GM12878 (cell line): ENCODE measurements at regions not wholly inside any gene's neighbourhood (a gene's known extent, or its start where the extent isn't known, plus 50 kb on each side); places are given as distances from the start of the nearest gene placed in this dataset.

Experiments used
- ATF3 ChIP-seq: IDR thresholded peaks from 2 replicates; pipeline ENCODE4 v1.6.1; 2011; ENCODE audit warnings: low read depth, mild to moderate bottlenecking, low read length, moderate library complexity, borderline replicate concordance; ENCODE audit errors: extremely low read depth
- BCL3 ChIP-seq: IDR thresholded peaks from 2 replicates; pipeline ENCODE4 v1.6.1; 2011; ENCODE audit warnings: borderline replicate concordance, low read depth, mild to moderate bottlenecking, moderate library complexity, low read length; ENCODE audit not compliant: insufficient read depth, poor library complexity, severe bottlenecking
- CBX5 ChIP-seq: sonication (generic); IDR thresholded peaks from 2 replicates; pipeline ENCODE4 v1.6.1; 2016; ENCODE audit warnings: low read depth, moderate library complexity, mild to moderate bottlenecking, inconsistent platforms
- CEBPB ChIP-seq, 2 experiments: fragments of 150-350 bp in 1 of 2; IDR thresholded peaks; 2 replicates each; pipeline ENCODE4 v1.6.1; 2012 to 2014; ENCODE audit warnings: low read depth in 2 of 2, low read length in 2 of 2, borderline replicate concordance in 1 of 2, inconsistent platforms in 1 of 2
- CTCF ChIP-seq, 3 experiments: IDR thresholded peaks in 2 of 3; conservative IDR thresholded peaks in 1 of 3; 2 replicates each; pipeline ENCODE4 v1.5.1; 2011; ENCODE audit warnings: low read depth in 3 of 3, low read length in 3 of 3, mild to moderate bottlenecking in 3 of 3, control low read depth in 2 of 3, moderate library complexity in 2 of 3, inconsistent platforms in 1 of 3, mixed read lengths in 1 of 3; ENCODE audit not compliant: control insufficient read depth in 2 of 3, insufficient read depth in 1 of 3; ENCODE audit errors: extremely low read depth in 1 of 3
- EP300 ChIP-seq, 2 experiments: fragments of 150-350 bp in 1 of 2; IDR thresholded peaks; 2 replicates each; pipeline ENCODE4 v1.6.1; 2011 to 2012; ENCODE audit warnings: low read depth in 2 of 2, low read length in 2 of 2, borderline replicate concordance in 1 of 2, improper control_type of control experiment in 1 of 2, inconsistent platforms in 1 of 2; ENCODE audit not compliant: control insufficient read depth in 1 of 2
- EZH2 ChIP-seq: IDR thresholded peaks from 2 replicates; pipeline ENCODE4 v1.6.1; 2012; ENCODE audit warnings: low read depth, mild to moderate bottlenecking, control low read depth, inconsistent platforms, low read length, borderline replicate concordance; ENCODE audit not compliant: control insufficient read depth
- GABPA ChIP-seq: IDR thresholded peaks from 2 replicates; pipeline ENCODE4 v1.6.1; 2014; ENCODE audit warnings: antibody characterized with exemption, low read depth, mild to moderate bottlenecking, inconsistent platforms
- IKZF1 ChIP-seq: fragments of 450-650 bp; conservative IDR thresholded peaks from 2 replicates; pipeline ENCODE4 v1.6.1; 2017; ENCODE audit warnings: antibody characterized with exemption, mild to moderate bottlenecking
- MXI1 ChIP-seq: fragments of 150-350 bp; IDR thresholded peaks from 2 replicates; pipeline ENCODE4 v1.6.1; 2011; ENCODE audit warnings: low read depth, mild to moderate bottlenecking, inconsistent platforms, low read length, improper control_type of control experiment
- NBN ChIP-seq: fragments of 450-650 bp; IDR thresholded peaks from 2 replicates; pipeline ENCODE4 v1.6.1; 2016
- NR2F1 ChIP-seq: fragments of 450-650 bp; conservative IDR thresholded peaks from 2 replicates; pipeline ENCODE4 v1.6.1; 2017; ENCODE audit warnings: mild to moderate bottlenecking
- YY1 ChIP-seq: IDR thresholded peaks from 2 replicates; pipeline ENCODE4 v1.6.1; 2011; ENCODE audit warnings: low read depth, mild to moderate bottlenecking, low read length

GRCh38 chr11:106305458-106305857 is 228.0 kb downstream of the AASDHPPT start:
- TF ChIP-seq EP300 (IDR thresholded peaks at IDR 0.05; ENCODE audit: borderline replicate concordance in 1 of 2, control insufficient read depth in 1 of 2, low read depth in 2 of 2, low read length in 2 of 2) (no peak), EZH2 (no peak), IKZF1 (no peak), YY1 (no peak), MXI1 (no peak), NBN (no peak), CTCF (IDR thresholded peaks at IDR 0.05 in 2 of 3, conservative IDR thresholded peaks at IDR 0.05 in 1 of 3; ENCODE audit: control insufficient read depth in 2 of 3, extremely low read depth in 1 of 3, insufficient read depth in 1 of 3, low read depth in 3 of 3, low read length in 3 of 3) (no peak), NR2F1 (no peak), GABPA (no peak), CBX5 (no peak), CEBPB (IDR thresholded peaks at IDR 0.05; ENCODE audit: borderline replicate concordance in 1 of 2, low read depth in 2 of 2, low read length in 2 of 2) (no peak), BCL3 (no peak), ATF3 (no peak)
